ENCODE measurements at regions not wholly inside any gene's neighbourhood (a gene's known extent, or its start where the extent isn't known, plus 50 kb on each side); places are given as distances from the start of the nearest gene placed in this dataset.

- no peak for DNase-seq (ENCODE audit: low read depth in 2 of 2)
Observed at GRCh38 chr2:80703532-80703931, 399.0 kb upstream of the LRRTM1 start.

DNA sequence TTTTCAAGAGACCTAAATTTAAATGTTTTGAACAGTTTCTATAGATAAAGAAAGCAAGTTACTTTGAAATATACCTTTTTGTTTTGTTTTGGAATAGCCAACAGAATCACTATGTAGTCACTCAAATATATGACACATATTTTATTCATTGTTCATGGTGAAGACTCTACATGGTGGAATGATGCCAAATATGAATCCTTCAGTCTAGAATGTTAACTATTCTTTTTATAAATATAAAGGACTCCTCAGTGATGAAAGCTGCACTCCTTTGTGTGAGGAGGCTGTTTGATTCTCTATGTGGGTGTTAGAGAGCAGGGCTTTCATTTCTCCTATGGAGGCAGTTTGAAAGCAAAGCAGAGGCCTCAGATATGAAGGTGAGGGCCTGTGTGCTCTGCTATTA is 396.4 kb upstream of the LRRTM1 start:
- DNase-seq (ENCODE audit: low read depth in 2 of 2): no peak

Measured in stimulated activated CD8-positive, alpha-beta memory T cell treated with anti-CD3 and anti-CD28 coated beads, Interleukin-2, amount 100 ng/mL, for 48 hours (primary cell).